Upper lobe of right lung (tissue), 1 donor: ENCODE measurements at regions not wholly inside any gene's neighbourhood (a gene's known extent, or its start where the extent isn't known, plus 50 kb on each side); places are given as distances from the start of the nearest gene placed in this dataset.

Experiments
- ATAC-seq: fragments of 200-7000 bp; cut with Tn5 transposase; one replicate; pipeline ENCODE4 v1.9.1; 2020; ENCODE audit warnings: mild to moderate bottlenecking, moderate library complexity
- DNase-seq: peaks from one replicate; pipeline ENCODE4 v3.0.0-alpha.2; 2020
- H3K27ac ChIP-seq: fragments of 200-600 bp; one replicate; pipeline ENCODE4 v1.8.0; 2022
- H3K27me3 ChIP-seq: fragments of 200-600 bp; one replicate; pipeline ENCODE4 v1.8.0; 2022; ENCODE audit warnings: mild to moderate bottlenecking
- H3K36me3 ChIP-seq: fragments of 200-600 bp; one replicate; pipeline ENCODE4 v1.8.0; 2022
- H3K4me1 ChIP-seq: fragments of 200-600 bp; one replicate; pipeline ENCODE4 v1.8.0; 2022
- H3K4me3 ChIP-seq: fragments of 200-600 bp; one replicate; pipeline ENCODE4 v1.8.0; 2022; ENCODE audit warnings: mild to moderate bottlenecking
- H3K9me3 ChIP-seq: fragments of 200-600 bp; one replicate; pipeline ENCODE4 v1.8.0; 2022
- intact Hi-C: fragments of 100-400 bp; cut with DNase I; formaldehyde crosslinking; loops from one replicate; pipeline ENCODE4 v1.11.0; 2022
- TF ChIP-seq, protein P1 (sequence below): fragments of 200-600 bp; IDR thresholded peaks from one replicate; pipeline ENCODE4 v1.8.0; 2022; ENCODE audit warnings: antibody characterized with exemption
- donor health status: DM: no; HTN: yes; CAD: no; lungs with severe emphysema.

DNA sequence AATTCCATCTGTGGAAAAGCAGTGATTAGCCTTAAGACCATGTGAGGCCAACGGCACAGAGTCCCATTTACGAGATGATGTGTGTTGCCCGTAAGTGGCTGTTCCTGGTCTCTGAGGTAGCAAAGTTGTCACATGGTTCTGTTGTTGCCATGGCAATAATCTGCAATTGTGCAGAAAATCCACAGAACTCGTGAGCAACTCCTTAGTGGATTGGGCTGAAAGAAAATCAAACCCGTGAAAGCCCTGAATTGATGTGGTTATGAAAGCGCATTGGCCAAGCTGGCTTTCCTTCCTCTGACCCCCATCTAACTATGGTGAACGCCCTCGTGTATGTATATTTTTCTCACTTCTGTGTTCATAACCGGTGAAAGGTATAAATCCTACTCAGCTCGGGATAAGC lies 614.7 kb downstream of the EBF1 start:
- Histone ChIP-seq H3K27me3 (no peaks in the 10 kb centered on the region), H3K4me3 (no peak overlapping the region), H3K4me1 (peaks cover 8% of the 10 kb centered on the region), H3K27ac (no peak overlapping the region), H3K9me3 (no peaks in the 10 kb centered on the region), H3K36me3 (no peaks in the 10 kb centered on the region)
- intact Hi-C loops: no loop called here
- ATAC-seq (no peak), DNase-seq (no peak)
- TF ChIP-seq, protein P1, sequence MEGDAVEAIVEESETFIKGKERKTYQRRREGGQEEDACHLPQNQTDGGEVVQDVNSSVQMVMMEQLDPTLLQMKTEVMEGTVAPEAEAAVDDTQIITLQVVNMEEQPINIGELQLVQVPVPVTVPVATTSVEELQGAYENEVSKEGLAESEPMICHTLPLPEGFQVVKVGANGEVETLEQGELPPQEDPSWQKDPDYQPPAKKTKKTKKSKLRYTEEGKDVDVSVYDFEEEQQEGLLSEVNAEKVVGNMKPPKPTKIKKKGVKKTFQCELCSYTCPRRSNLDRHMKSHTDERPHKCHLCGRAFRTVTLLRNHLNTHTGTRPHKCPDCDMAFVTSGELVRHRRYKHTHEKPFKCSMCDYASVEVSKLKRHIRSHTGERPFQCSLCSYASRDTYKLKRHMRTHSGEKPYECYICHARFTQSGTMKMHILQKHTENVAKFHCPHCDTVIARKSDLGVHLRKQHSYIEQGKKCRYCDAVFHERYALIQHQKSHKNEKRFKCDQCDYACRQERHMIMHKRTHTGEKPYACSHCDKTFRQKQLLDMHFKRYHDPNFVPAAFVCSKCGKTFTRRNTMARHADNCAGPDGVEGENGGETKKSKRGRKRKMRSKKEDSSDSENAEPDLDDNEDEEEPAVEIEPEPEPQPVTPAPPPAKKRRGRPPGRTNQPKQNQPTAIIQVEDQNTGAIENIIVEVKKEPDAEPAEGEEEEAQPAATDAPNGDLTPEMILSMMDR: no peak

DNA sequence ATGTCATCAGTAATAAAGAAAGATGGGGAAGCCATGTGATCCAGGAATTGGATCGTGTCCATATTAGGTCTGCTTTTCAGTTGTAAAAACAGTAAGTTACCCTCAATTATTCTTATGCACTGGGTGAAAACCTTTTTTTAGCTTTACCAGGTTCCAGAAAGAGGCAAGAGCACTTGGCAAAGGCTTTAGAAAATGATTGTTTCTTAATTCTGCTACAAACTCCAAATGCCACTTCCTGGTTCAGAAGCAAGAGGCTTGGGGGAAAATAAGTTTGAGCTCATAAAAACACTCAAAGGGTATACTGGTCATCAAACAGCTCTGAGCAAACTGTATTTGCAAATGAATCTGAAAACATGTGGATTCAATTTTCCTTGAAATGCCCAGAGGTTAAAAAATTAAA lies 615.6 kb downstream of the EBF1 start:
- Histone ChIP-seq H3K36me3 (no peaks in the 10 kb centered on the region), H3K27ac (peak overlapping the region; percentile 24), H3K4me3 (no peak overlapping the region), H3K9me3 (no peaks in the 10 kb centered on the region), H3K4me1 (peaks cover 8% of the 10 kb centered on the region), H3K27me3 (no peaks in the 10 kb centered on the region)
- ATAC-seq: no peak
- intact Hi-C loops: no loop called here
- no peak for DNase-seq
- TF ChIP-seq, protein P1: no peak

DNA sequence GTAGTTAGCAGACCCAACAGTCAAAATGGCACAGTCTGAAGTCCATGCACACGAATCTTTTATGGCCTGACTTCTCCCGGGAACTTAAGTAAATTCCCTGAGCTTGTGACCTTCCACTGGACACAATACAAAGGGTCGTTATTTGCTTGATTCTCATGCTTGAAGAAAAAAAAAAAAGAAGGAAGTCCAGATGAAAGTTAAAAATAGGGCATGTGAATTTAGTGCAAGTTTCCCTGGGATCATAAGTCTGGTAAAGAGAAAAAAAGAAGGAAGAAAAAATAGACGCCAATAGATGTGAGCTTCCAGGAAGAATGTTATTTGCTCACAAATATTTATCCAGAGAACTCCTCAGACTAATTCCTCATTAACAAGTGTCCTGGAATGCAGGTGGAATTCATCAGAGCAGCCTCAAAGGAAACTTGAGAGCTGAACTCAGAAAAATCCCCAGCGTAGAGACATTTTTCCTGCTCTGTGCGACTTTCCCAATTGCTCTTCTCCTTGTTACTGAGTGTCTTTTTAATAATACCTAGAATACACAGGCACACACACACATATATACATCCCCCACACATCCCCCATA lies 616.3 kb downstream of the EBF1 start:
- ATAC-seq (peak; percentile 49), DNase-seq (no peak)
- H3K27me3 ChIP-seq: no peaks in the 10 kb centered on the region
- H3K27ac ChIP-seq: no peak overlapping the region
- H3K4me3 ChIP-seq: no peak overlapping the region
- intact Hi-C loops: no loop called here
- peaks cover 8% of the 10 kb centered on the region for H3K4me1 ChIP-seq
- H3K36me3 ChIP-seq: no peaks in the 10 kb centered on the region
- H3K9me3 ChIP-seq: no peaks in the 10 kb centered on the region
- TF ChIP-seq, protein P1: no peak

DNA sequence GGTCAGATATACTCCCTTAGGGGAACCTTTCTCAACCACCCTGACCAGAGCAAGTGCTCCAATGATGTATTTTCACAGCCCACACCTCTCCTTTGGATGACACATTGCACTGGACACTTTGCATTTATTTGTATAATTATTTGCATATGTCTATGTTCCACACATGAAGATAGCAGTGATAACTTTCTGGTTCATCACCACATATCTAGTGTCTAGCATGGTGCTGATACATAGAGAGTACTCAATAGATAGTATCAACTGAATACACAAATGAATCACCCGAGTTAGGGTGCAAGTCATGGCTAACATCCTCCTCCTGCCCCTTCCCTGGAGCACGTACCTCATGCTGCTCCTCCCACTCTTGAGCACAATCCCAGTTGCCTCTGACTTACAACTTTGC lies 617.6 kb downstream of the EBF1 start:
- H3K4me1 ChIP-seq: peaks cover 8% of the 10 kb centered on the region
- H3K9me3 ChIP-seq: no peaks in the 10 kb centered on the region
- H3K4me3 ChIP-seq: no peak overlapping the region
- H3K27ac ChIP-seq: no peak overlapping the region
- TF ChIP-seq, protein P1: no peak
- intact Hi-C loops: no loop called here
- no peaks in the 10 kb centered on the region for H3K36me3 ChIP-seq
- DNase-seq (no peak), ATAC-seq (no peak)
- H3K27me3 ChIP-seq: no peaks in the 10 kb centered on the region

DNA sequence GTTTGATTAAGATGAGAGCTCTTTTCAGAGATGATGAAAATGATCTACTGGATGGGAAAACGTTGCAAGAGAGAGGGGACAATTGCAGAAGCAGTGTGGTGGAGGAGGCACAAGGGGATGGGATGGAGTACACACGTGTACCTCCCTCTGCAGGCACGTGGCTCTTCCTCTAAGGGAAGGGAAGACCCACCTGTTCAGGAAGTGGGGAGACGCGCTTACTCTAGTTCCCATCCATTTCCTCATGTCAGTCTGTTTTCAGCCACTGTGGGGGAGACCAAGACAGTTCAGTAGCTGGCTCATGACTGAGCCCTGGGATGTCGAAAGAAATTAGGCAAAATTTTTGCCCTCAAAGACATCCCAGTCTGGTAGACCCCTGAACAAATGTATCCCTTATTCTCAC lies 619.2 kb upstream of the CLINT1 start:
- TF ChIP-seq, protein P1: no peak
- ATAC-seq (no peak), DNase-seq (no peak)
- no peaks in the 10 kb centered on the region for H3K9me3 ChIP-seq
- no peaks in the 10 kb centered on the region for H3K4me1 ChIP-seq
- no peaks in the 10 kb centered on the region for H3K36me3 ChIP-seq
- intact Hi-C loops: no loop called here
- no peak overlapping the region for H3K27ac ChIP-seq
- no peaks in the 10 kb centered on the region for H3K27me3 ChIP-seq
- H3K4me3 ChIP-seq: no peak overlapping the region

DNA sequence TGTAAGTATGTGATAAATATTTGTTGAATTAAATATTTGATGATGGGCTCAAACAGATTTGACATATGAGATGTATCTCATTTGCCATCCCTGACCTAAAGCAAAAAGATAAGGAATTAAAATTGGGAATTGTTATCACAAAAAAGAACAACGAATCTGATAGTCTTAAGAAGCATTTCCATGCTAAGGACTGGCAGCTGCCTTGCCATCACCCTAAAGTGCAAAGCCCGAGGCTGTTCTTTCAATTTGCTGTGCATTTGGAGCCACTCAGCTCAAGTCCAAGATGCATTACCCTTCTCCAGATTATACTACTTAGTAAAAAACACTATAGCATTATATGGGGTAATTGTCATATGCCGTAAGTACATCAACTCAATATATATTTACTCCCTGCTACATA lies 618.3 kb upstream of the CLINT1 start:
- Histone ChIP-seq H3K9me3 (no peaks in the 10 kb centered on the region), H3K4me1 (no peaks in the 10 kb centered on the region), H3K4me3 (no peak overlapping the region), H3K27me3 (no peaks in the 10 kb centered on the region), H3K36me3 (no peaks in the 10 kb centered on the region), H3K27ac (no peak overlapping the region)
- ATAC-seq (no peak), DNase-seq (no peak)
- TF ChIP-seq, protein P1: no peak
- intact Hi-C loops: no loop called here
